Upper lobe of right lung (tissue), 1 donor: ENCODE measurements at regions not wholly inside any gene's neighbourhood (a gene's known extent, or its start where the extent isn't known, plus 50 kb on each side); places are given as distances from the start of the nearest gene placed in this dataset.

Experiments
- ATAC-seq: fragments of 200-7000 bp; cut with Tn5 transposase; one replicate; pipeline ENCODE4 v1.9.1; 2020; ENCODE audit warnings: mild to moderate bottlenecking, moderate library complexity
- DNase-seq: peaks from one replicate; pipeline ENCODE4 v3.0.0-alpha.2; 2020
- H3K27ac ChIP-seq: fragments of 200-600 bp; one replicate; pipeline ENCODE4 v1.8.0; 2022
- H3K27me3 ChIP-seq: fragments of 200-600 bp; one replicate; pipeline ENCODE4 v1.8.0; 2022; ENCODE audit warnings: mild to moderate bottlenecking
- H3K36me3 ChIP-seq: fragments of 200-600 bp; one replicate; pipeline ENCODE4 v1.8.0; 2022
- H3K4me1 ChIP-seq: fragments of 200-600 bp; one replicate; pipeline ENCODE4 v1.8.0; 2022
- H3K4me3 ChIP-seq: fragments of 200-600 bp; one replicate; pipeline ENCODE4 v1.8.0; 2022; ENCODE audit warnings: mild to moderate bottlenecking
- H3K9me3 ChIP-seq: fragments of 200-600 bp; one replicate; pipeline ENCODE4 v1.8.0; 2022
- intact Hi-C: fragments of 100-400 bp; cut with DNase I; formaldehyde crosslinking; loops from one replicate; pipeline ENCODE4 v1.11.0; 2022
- TF ChIP-seq, protein P1 (sequence below): fragments of 200-600 bp; IDR thresholded peaks from one replicate; pipeline ENCODE4 v1.8.0; 2022; ENCODE audit warnings: antibody characterized with exemption
- donor health status: DM: no; HTN: yes; CAD: no; lungs with severe emphysema.

DNA sequence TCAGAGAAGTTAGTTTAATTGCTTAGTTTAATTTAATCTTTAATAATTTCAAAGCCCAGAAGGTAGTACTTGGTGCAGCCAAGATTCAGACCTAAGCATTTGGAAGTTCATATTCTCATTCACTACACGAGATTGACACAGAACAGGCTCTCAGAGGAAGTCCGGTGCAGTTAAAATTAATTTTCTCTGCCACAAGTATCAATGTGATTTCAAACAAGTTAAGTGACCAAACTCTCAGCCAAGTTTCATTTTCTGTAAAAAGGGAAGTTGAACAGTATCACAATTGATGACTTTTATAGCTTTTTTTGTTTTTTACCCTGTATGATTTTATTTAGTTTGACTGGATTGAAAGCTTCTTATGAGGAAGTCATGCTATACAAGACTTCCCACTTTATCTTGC, 1494.9 kb upstream of the LRRTM3 start:
- Histone ChIP-seq H3K27me3 (no peaks in the 10 kb centered on the region), H3K36me3 (no peaks in the 10 kb centered on the region), H3K4me1 (no peaks in the 10 kb centered on the region), H3K27ac (no peak overlapping the region), H3K4me3 (no peak overlapping the region), H3K9me3 (no peaks in the 10 kb centered on the region)
- ATAC-seq (no peak), DNase-seq (no peak)
- TF ChIP-seq, protein P1, sequence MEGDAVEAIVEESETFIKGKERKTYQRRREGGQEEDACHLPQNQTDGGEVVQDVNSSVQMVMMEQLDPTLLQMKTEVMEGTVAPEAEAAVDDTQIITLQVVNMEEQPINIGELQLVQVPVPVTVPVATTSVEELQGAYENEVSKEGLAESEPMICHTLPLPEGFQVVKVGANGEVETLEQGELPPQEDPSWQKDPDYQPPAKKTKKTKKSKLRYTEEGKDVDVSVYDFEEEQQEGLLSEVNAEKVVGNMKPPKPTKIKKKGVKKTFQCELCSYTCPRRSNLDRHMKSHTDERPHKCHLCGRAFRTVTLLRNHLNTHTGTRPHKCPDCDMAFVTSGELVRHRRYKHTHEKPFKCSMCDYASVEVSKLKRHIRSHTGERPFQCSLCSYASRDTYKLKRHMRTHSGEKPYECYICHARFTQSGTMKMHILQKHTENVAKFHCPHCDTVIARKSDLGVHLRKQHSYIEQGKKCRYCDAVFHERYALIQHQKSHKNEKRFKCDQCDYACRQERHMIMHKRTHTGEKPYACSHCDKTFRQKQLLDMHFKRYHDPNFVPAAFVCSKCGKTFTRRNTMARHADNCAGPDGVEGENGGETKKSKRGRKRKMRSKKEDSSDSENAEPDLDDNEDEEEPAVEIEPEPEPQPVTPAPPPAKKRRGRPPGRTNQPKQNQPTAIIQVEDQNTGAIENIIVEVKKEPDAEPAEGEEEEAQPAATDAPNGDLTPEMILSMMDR: no peak
- intact Hi-C loops: no loop called here

DNA sequence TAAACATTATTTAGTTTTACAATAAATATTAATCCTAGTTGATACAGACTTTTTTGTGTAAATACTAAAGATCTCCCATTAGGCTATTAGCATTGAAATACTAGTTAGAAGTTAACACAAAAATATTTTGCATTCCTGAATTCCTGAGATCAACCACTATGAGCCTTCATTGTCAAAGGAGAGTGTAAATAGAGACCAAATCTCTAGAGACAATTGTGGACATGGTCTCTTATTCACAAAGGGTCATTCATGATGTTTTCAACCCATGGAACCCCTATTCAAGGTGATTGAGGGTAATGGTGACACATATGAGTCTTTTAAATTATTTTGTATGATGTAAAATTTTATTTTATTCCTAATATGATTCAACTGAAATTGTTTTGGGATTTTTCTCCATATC, 1454.8 kb upstream of the LRRTM3 start:
- H3K36me3 ChIP-seq: no peaks in the 10 kb centered on the region
- TF ChIP-seq, protein P1: no peak
- intact Hi-C loops: no loop called here
- no peak for ATAC-seq
- no peaks in the 10 kb centered on the region for H3K4me1 ChIP-seq
- H3K27ac ChIP-seq: no peak overlapping the region
- no peaks in the 10 kb centered on the region for H3K27me3 ChIP-seq
- no peak for DNase-seq
- no peaks in the 10 kb centered on the region for H3K9me3 ChIP-seq
- H3K4me3 ChIP-seq: no peak overlapping the region

- Histone ChIP-seq H3K4me3 (no peak overlapping the region), H3K27me3 (no peaks in the 10 kb centered on the region), H3K36me3 (no peaks in the 10 kb centered on the region), H3K4me1 (no peaks in the 10 kb centered on the region), H3K9me3 (no peaks in the 10 kb centered on the region), H3K27ac (no peak overlapping the region)
- TF ChIP-seq, protein P1: no peak
- ATAC-seq (no peak), DNase-seq (no peak)
- intact Hi-C loops: no loop called here
Measured at GRCh38 chr10:65482848-65483247, 1443.0 kb upstream of the LRRTM3 start.

- TF ChIP-seq, protein P1: no peak
- ATAC-seq (no peak), DNase-seq (no peak)
- H3K36me3 ChIP-seq: no peaks in the 10 kb centered on the region
- no peak overlapping the region for H3K27ac ChIP-seq
- no peaks in the 10 kb centered on the region for H3K27me3 ChIP-seq
- H3K4me3 ChIP-seq: no peak overlapping the region
- intact Hi-C loops: no loop called here
- H3K4me1 ChIP-seq: no peaks in the 10 kb centered on the region
- no peaks in the 10 kb centered on the region for H3K9me3 ChIP-seq
Measured at GRCh38 chr10:65491799-65492198, 1434.0 kb upstream of the LRRTM3 start.

DNA sequence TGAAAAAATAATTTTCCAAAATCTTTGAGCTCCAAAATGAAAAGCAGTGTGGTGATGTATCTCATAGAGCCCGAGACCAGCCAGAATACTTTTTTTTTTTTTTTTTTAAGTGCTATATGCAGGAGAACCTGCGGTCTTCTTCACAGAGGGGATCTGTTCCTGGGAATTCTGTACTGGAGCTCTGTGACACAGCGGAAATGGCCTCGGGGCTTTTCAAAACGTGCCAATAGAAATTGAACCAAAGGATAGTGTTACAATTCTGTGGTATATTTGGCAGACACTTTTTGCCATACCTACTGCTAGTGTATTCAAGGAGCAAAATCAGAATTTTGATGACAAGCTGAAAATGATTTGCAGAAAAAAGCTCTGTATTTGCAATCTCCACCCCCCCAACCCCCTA, 1429.3 kb upstream of the LRRTM3 start:
- Histone ChIP-seq H3K27ac (no peak overlapping the region), H3K27me3 (no peaks in the 10 kb centered on the region), H3K9me3 (no peaks in the 10 kb centered on the region), H3K4me1 (no peaks in the 10 kb centered on the region), H3K4me3 (no peak overlapping the region), H3K36me3 (no peaks in the 10 kb centered on the region)
- DNase-seq: no peak
- ATAC-seq: no peak
- intact Hi-C loops: no loop called here
- TF ChIP-seq, protein P1: no peak

- Histone ChIP-seq H3K27me3 (no peaks in the 10 kb centered on the region), H3K27ac (no peak overlapping the region), H3K4me1 (no peaks in the 10 kb centered on the region), H3K9me3 (no peaks in the 10 kb centered on the region), H3K36me3 (no peaks in the 10 kb centered on the region), H3K4me3 (no peak overlapping the region)
- DNase-seq (no peak), ATAC-seq (peak; percentile 56)
- TF ChIP-seq, protein P1: no peak
- intact Hi-C loops: no loop called here
Measured at GRCh38 chr10:65497837-65498236, 1428.0 kb upstream of the LRRTM3 start.
